PFSK-1 (cell line): ENCODE measurements at regions not wholly inside any gene's neighbourhood (a gene's known extent, or its start where the extent isn't known, plus 50 kb on each side); places are given as distances from the start of the nearest gene placed in this dataset.

Source experiments
- POLR2AphosphoS5 ChIP-seq: IDR thresholded peaks from 2 replicates; pipeline ENCODE4 v1.6.1; 2012; ENCODE audit warnings: low read depth, mild to moderate bottlenecking, control low read depth, low read length, moderate library complexity
- SIN3A ChIP-seq: IDR thresholded peaks from 2 replicates; pipeline ENCODE4 v1.6.1; 2012; ENCODE audit warnings: mild to moderate bottlenecking, low read length, moderate library complexity, borderline replicate concordance; ENCODE audit not compliant: insufficient read depth
- TAF1 ChIP-seq: IDR thresholded peaks from 2 replicates; pipeline ENCODE4 v1.6.1; 2012; ENCODE audit warnings: low read length, control low read depth, borderline replicate concordance; ENCODE audit not compliant: insufficient read depth
- TF ChIP-seq, protein P1 (sequence below), 2 experiments: IDR thresholded peaks; 2 replicates each; pipeline versions ENCODE4 v1.6.1 to v1.8.0; 2011 to 2012; ENCODE audit warnings: low read depth in 2 of 2, low read length in 2 of 2, control low read depth in 1 of 2, inconsistent platforms in 1 of 2, mild to moderate bottlenecking in 1 of 2, moderate library complexity in 1 of 2; ENCODE audit not compliant: insufficient read depth in 1 of 2

- TF ChIP-seq, protein P1, sequence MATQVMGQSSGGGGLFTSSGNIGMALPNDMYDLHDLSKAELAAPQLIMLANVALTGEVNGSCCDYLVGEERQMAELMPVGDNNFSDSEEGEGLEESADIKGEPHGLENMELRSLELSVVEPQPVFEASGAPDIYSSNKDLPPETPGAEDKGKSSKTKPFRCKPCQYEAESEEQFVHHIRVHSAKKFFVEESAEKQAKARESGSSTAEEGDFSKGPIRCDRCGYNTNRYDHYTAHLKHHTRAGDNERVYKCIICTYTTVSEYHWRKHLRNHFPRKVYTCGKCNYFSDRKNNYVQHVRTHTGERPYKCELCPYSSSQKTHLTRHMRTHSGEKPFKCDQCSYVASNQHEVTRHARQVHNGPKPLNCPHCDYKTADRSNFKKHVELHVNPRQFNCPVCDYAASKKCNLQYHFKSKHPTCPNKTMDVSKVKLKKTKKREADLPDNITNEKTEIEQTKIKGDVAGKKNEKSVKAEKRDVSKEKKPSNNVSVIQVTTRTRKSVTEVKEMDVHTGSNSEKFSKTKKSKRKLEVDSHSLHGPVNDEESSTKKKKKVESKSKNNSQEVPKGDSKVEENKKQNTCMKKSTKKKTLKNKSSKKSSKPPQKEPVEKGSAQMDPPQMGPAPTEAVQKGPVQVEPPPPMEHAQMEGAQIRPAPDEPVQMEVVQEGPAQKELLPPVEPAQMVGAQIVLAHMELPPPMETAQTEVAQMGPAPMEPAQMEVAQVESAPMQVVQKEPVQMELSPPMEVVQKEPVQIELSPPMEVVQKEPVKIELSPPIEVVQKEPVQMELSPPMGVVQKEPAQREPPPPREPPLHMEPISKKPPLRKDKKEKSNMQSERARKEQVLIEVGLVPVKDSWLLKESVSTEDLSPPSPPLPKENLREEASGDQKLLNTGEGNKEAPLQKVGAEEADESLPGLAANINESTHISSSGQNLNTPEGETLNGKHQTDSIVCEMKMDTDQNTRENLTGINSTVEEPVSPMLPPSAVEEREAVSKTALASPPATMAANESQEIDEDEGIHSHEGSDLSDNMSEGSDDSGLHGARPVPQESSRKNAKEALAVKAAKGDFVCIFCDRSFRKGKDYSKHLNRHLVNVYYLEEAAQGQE (IDR thresholded peaks at IDR 0.05; ENCODE audit: insufficient read depth in 1 of 2, low read depth in 2 of 2, low read length in 2 of 2): no peak
- TF ChIP-seq POLR2AphosphoS5 (no peak), TAF1 (no peak), SIN3A (no peak)
These were observed 513.7 kb downstream of the EBF1 start for GRCh38 chr5:158586054-158586453.
